CD14-positive monocyte (primary cell): ENCODE measurements at regions not wholly inside any gene's neighbourhood (a gene's known extent, or its start where the extent isn't known, plus 50 kb on each side); places are given as distances from the start of the nearest gene placed in this dataset.

Source experiments
- DNase-seq, 3 donors: peaks; one replicate each; pipeline ENCODE4 v3.0.0-alpha.2; 2011 to 2022
- H2AFZ ChIP-seq: 2 replicates; pipeline ENCODE4 v1.6.0; 2012; ENCODE audit warnings: mild to moderate bottlenecking, low read depth, low read length, inconsistent platforms; ENCODE audit not compliant: insufficient read depth, poor library complexity, severe bottlenecking
- H3K27ac ChIP-seq, 2 donors: 1 replicate in 1 of 2; 2 replicates in 1 of 2; pipeline ENCODE4 v1.5.1; 2012 to 2013; ENCODE audit warnings: low read length in 2 of 2, control low read depth in 1 of 2, inconsistent platforms in 1 of 2, low read depth in 1 of 2, mild to moderate bottlenecking in 1 of 2
- H3K27me3 ChIP-seq, 2 donors: one replicate each; pipeline versions ENCODE4 v1.6.0 to v1.6.1; 2011 to 2013; ENCODE audit warnings: low read length in 2 of 2; ENCODE audit not compliant: control insufficient read depth in 2 of 2, insufficient read depth in 2 of 2
- H3K36me3 ChIP-seq, 2 donors: replicated peaks in 1 of 2; 1 replicate in 1 of 2; 2 replicates in 1 of 2; pipeline versions ENCODE4 v1.5.1 to v1.6.1; 2012 to 2013; ENCODE audit warnings: low read length in 2 of 2, control low read depth in 1 of 2, inconsistent platforms in 1 of 2, mild to moderate bottlenecking in 1 of 2; ENCODE audit not compliant: insufficient read depth in 2 of 2, control insufficient read depth in 1 of 2
- H3K4me1 ChIP-seq, 2 donors: 1 replicate in 1 of 2; 2 replicates in 1 of 2; pipeline versions ENCODE4 v1.5.1 to v1.6.1; 2012 to 2013; ENCODE audit warnings: low read length in 2 of 2, control low read depth in 1 of 2, inconsistent platforms in 1 of 2, mild to moderate bottlenecking in 1 of 2, moderate library complexity in 1 of 2; ENCODE audit not compliant: insufficient read depth in 2 of 2, control insufficient read depth in 1 of 2
- H3K4me2 ChIP-seq: replicated peaks from 2 replicates; pipeline ENCODE3; 2012; ENCODE audit warnings: low read length, moderate library complexity, mild to moderate bottlenecking; ENCODE audit not compliant: poor library complexity, severe bottlenecking; ENCODE audit errors: extremely low read depth
- H3K4me3 ChIP-seq, 3 experiments: fragments of 200-600 bp in 1 of 3; sonication (generic) in 1 of 3; replicated peaks in 1 of 3; 1 replicate in 2 of 3; 2 replicates in 1 of 3; pipeline ENCODE4 v1.5.1; 2011 to 2013; ENCODE audit warnings: low read length in 3 of 3, mild to moderate bottlenecking in 3 of 3, control low read depth in 2 of 3, low read depth in 2 of 3, inconsistent platforms in 1 of 3, moderate library complexity in 1 of 3
- H3K79me2 ChIP-seq: 2 replicates; pipeline ENCODE4 v1.6.0; 2012; ENCODE audit warnings: mild to moderate bottlenecking, control low read depth, inconsistent platforms, low read length, moderate library complexity; ENCODE audit not compliant: insufficient read depth
- H3K9ac ChIP-seq: 2 replicates; pipeline ENCODE4 v1.6.0; 2017; ENCODE audit warnings: low read length, mild to moderate bottlenecking; ENCODE audit not compliant: insufficient read depth, poor library complexity, severe bottlenecking
- H3K9me3 ChIP-seq, 2 donors: replicated peaks in 1 of 2; 1 replicate in 1 of 2; 2 replicates in 1 of 2; pipeline versions ENCODE4 v1.5.1 to v1.6.1; 2012 to 2013; ENCODE audit warnings: low read length in 2 of 2, control low read depth in 1 of 2; ENCODE audit not compliant: control insufficient read depth in 1 of 2, insufficient read depth in 1 of 2
- H4K20me1 ChIP-seq: 2 replicates; pipeline ENCODE4 v1.6.0; 2012; ENCODE audit warnings: mild to moderate bottlenecking, low read length, control low read depth, moderate library complexity; ENCODE audit not compliant: insufficient read depth
- H3K27ac Mint-ChIP-seq, 7 donors: one replicate each; pipeline ENCODE4 v1.8.0; 2020; ENCODE audit warnings: mild to moderate bottlenecking in 7 of 7, mixed read lengths in 7 of 7, moderate library complexity in 6 of 7, inconsistent platforms in 2 of 7
- H3K27me3 Mint-ChIP-seq, 3 donors: one replicate each; pipeline ENCODE4 v1.8.0; 2021 to 2022; ENCODE audit warnings: low read depth in 3 of 3, mild to moderate bottlenecking in 3 of 3, mixed read lengths in 3 of 3, moderate library complexity in 3 of 3, inconsistent platforms in 1 of 3
- H3K36me3 Mint-ChIP-seq, 2 donors: one replicate each; pipeline ENCODE4 v1.8.0; 2020; ENCODE audit warnings: mixed read lengths in 2 of 2, inconsistent platforms in 1 of 2, mild to moderate bottlenecking in 1 of 2
- H3K4me1 Mint-ChIP-seq: one replicate; pipeline ENCODE4 v1.8.0; 2020; ENCODE audit warnings: mild to moderate bottlenecking, mixed read lengths
- H3K4me3 Mint-ChIP-seq, 2 donors: one replicate each; pipeline ENCODE4 v1.8.0; 2020; ENCODE audit warnings: mild to moderate bottlenecking in 2 of 2, mixed read lengths in 2 of 2, moderate library complexity in 1 of 2
- H3K9me3 Mint-ChIP-seq, 7 donors: one replicate each; pipeline ENCODE4 v1.8.0; 2020 to 2022; ENCODE audit warnings: mixed read lengths in 7 of 7, mild to moderate bottlenecking in 6 of 7, moderate library complexity in 6 of 7, inconsistent platforms in 2 of 7
- CTCF ChIP-seq: fragments of 200-600 bp; IDR thresholded peaks from one replicate; pipeline ENCODE4 v1.8.0; 2022; ENCODE audit warnings: antibody characterized with exemption, mild to moderate bottlenecking
- WGBS: methylation state at CpG from one replicate; pipeline ENCODE4 v1.1.5; 2013; ENCODE audit warnings: missing lambda C conversion rate; ENCODE audit not compliant: insufficient coverage; 5-methylcytosine and 5-hydroxymethylcytosine counted together
- intact Hi-C, 2 donors: fragments of 100-400 bp; cut with micrococcal nuclease; formaldehyde crosslinking; loops; one replicate each; pipeline versions ENCODE4 v1.15.0 to v1.15.1; 2023

- no peak for TF ChIP-seq CTCF
- Histone ChIP-seq H3K4me1 (peaks cover under 1 to 3% of the 10 kb centered on the region in 2 donors), H3K4me2 (no peak overlapping the region), H3K27ac (no peak overlapping the region), H2AFZ (no peak overlapping the region), H3K4me3 (no peak overlapping the region), H3K27me3 (peaks cover 13% of the 10 kb centered on the region in 2 donors), H3K9me3 (no peaks in the 10 kb centered on the region), H3K36me3 (no peaks in the 10 kb centered on the region), H3K9ac (no peak overlapping the region), H3K79me2 (no peaks in the 10 kb centered on the region), H4K20me1 (no peaks in the 10 kb centered on the region)
- Mint-ChIP-seq H3K9me3 (peaks cover 0 to 2% (median 0%) of the 10 kb centered on the region in 7 donors), H3K27me3 (peaks cover 18 to 26% (median 21%) of the 10 kb centered on the region in 3 donors), H3K27ac (no peak overlapping the region), H3K4me1 (peaks cover 6% of the 10 kb centered on the region), H3K36me3 (no peaks in the 10 kb centered on the region), H3K4me3 (no peak overlapping the region)
- intact Hi-C loops: loop anchor here (5.0 to 10.0 kb wide), 3 partner anchors 53 to 560 kb away; partner anchors contain the start of gene ACKR3 (in 1 of the 2)
- 100% methylated on average over 3 of the region's 5 CpGs for WGBS
- DNase-seq: no peak
These were observed 57.4 kb upstream of the ACKR3 start for GRCh38 chr2:236512267-236512666.

GRCh38 chr2:236512902-236513435 is 56.7 kb upstream of the ACKR3 start:
- H3K9me3 ChIP-seq: no peaks in the 10 kb centered on the region
- no peaks in the 10 kb centered on the region for H4K20me1 ChIP-seq
- peak; percentile 38 to 66 (median 55) for DNase-seq
- WGBS: 28% methylated on average over 5 of the region's 7 CpGs
- peak; percentile 83 for TF ChIP-seq CTCF
- H3K4me1 ChIP-seq: peaks cover 0 to 5% of the 10 kb centered on the region in 2 donors
- no peak overlapping the region for H3K4me3 Mint-ChIP-seq
- peaks cover 14 to 20% (median 16%) of the 10 kb centered on the region in 3 donors for H3K27me3 Mint-ChIP-seq
- H3K27ac Mint-ChIP-seq: no peak overlapping the region
- peaks cover 8% of the 10 kb centered on the region in 2 donors for H3K27me3 ChIP-seq
- H3K36me3 ChIP-seq: no peaks in the 10 kb centered on the region
- H3K4me2 ChIP-seq: no peak overlapping the region
- intact Hi-C loops: loop anchor here (5.0 to 10.0 kb wide), 3 partner anchors 52 to 559 kb away; partner anchors contain the start of gene ACKR3 (in 1 of the 2)
- H3K4me1 Mint-ChIP-seq: peaks cover 8% of the 10 kb centered on the region
- H3K4me3 ChIP-seq: no peak overlapping the region
- no peak overlapping the region for H3K27ac ChIP-seq
- no peak overlapping the region for H2AFZ ChIP-seq
- no peaks in the 10 kb centered on the region for H3K36me3 Mint-ChIP-seq
- H3K9me3 Mint-ChIP-seq: no peaks in the 10 kb centered on the region
- H3K79me2 ChIP-seq: no peaks in the 10 kb centered on the region
- no peak overlapping the region for H3K9ac ChIP-seq
